Fibroblast of skin of abdomen (primary cell): ENCODE measurements at regions not wholly inside any gene's neighbourhood (a gene's known extent, or its start where the extent isn't known, plus 50 kb on each side); places are given as distances from the start of the nearest gene placed in this dataset.
"Not testable (repeated sequence)": the region's sequence is repeated elsewhere in the genome, so short reads cannot be mapped to it uniquely, and the experiment has no call there.

Source experiments
- DNase-seq: peaks from one replicate; pipeline ENCODE4 v3.0.0-alpha.2; 2013

DNA sequence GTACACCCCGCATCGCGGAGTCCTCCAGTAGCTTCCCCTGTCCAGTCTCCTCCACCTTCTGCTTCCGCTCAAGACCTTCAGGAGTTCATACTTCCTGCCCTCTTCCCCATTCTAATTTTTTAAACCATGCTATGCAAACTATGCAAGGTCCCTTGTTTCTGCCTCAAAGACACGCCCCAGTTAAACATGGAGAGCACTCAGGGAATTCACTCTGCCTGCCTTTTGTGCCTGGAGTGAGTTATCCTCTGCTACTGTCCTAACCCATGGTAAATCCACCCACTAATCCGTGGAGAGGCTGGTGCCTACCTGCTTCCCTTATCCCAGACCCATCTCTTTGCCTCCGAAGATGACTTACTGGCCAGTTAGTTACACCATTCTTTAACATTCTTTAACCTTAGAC is 473.7 kb upstream of the JARID2 start:
- DNase-seq = no peak

DNA sequence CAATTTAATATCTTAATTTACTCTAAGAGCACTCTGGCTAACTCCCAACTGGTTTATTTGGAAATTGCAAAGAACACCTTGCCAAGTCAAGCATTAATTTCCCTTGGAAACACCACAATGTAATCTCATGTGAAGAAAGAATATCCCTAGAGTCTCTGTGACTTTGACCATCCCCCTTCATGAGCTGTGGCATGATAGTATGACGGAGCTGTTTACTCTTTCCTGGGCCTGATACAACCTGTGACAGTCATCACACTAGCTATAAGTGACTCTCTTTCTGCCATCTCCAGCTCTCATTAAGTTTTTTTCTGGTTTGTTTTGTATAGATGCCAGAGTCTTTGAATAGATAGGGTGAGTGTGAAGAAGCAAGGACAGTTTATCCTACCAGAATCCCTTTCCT is 470.3 kb upstream of the JARID2 start:
- no peak for DNase-seq

DNA sequence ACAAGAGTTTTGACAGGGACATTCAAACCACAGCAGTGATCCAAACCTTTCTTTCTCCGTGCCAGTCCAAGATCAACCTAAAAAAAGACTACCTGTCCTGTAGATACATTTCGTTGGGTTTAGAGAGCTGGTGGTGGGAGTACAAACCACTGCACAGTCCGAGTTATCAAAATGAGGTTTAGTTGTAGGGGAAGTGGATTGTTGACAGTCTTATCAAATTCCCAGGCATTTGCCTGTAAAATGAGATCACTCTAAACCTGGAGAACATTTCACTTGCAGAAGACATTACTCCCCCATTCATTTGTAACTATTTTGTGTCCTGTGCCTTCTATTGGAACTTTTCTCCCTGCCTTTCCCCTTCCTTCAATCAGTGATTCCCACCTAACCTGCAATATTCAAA is 469.6 kb upstream of the JARID2 start:
- no peak for DNase-seq

DNA sequence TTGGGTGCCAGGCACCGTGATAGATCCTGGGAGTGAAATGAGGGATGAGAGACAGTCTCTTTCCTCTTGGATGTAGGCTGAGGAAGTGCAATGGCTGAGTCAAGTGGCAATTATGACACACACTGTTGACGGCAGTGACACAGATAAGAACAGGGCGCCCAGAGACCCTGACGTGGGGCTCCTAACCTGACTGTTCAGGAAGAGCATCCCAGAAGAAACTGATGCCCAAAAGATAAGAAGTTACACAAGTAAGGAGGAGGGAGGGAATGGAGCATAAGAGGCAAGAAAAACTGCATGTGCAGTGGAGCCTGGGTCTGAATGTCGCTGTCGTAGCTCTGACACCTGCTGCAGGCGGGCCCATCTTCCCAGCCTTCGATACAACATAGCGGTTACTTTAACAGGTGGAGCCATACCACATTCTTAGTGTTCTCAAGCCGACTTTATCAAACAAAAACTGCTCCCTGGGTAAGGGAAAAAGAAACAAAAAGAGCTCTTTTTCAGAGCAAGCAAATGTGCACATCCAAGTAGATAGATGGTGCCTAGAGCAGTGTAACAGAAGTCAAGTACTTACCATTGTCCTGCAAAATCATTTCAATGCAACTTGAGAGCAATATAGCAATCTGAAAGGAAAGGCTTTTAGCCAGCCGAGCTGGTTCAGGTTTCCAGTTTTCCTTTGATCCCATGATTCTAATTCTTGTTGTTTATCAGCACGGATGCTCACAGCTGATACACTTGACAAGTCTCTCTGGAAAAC is 463.9 kb upstream of the JARID2 start:
- DNase-seq = no peak

DNA sequence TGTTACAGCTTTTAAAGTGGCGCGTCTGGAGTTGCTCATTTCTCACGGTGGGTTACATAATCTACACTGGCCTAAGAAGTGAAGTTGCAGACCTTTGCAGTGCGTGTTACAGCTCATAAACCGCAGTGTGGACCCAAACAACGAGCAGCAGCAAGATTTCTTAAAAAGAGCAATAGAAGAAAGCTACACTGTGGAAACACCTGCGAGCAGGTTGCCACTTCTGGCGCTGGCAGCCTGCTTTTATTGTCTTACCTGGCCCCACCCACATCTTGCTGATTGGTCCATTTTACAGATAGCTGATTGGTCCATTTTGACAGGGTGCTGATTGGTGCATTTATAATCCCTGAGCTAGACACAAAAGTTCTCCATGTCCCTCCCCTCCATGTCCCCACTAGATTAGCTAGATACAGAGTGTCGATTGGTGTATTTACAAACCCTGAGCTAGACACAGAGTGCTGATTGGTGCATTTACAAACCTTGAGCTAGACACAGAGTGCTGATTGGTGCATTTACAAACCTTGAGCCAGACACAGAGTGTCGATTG is 462.9 kb upstream of the JARID2 start:
- DNase-seq = not testable (repeated sequence)

DNA sequence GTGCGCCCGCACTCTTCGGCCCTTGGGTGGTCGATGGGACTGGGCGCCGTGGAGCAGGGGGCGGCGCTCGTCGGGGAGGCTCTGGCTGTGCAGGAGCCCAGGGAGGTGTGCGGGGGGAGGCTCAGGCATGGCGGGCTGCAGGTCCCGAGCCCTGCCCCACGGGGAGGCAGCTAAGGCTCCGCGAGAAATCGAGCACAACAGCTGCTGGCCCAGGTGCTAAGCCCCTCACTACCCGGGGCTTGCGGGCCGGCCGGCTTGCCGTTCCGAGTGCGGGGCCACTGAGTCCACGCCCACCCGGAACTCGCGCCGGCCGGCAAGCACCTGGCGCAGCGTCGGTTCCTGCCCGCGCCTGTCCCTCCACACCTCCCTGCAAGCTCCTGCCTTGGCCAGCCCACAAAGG is 462.3 kb upstream of the JARID2 start:
- no peak for DNase-seq

DNA sequence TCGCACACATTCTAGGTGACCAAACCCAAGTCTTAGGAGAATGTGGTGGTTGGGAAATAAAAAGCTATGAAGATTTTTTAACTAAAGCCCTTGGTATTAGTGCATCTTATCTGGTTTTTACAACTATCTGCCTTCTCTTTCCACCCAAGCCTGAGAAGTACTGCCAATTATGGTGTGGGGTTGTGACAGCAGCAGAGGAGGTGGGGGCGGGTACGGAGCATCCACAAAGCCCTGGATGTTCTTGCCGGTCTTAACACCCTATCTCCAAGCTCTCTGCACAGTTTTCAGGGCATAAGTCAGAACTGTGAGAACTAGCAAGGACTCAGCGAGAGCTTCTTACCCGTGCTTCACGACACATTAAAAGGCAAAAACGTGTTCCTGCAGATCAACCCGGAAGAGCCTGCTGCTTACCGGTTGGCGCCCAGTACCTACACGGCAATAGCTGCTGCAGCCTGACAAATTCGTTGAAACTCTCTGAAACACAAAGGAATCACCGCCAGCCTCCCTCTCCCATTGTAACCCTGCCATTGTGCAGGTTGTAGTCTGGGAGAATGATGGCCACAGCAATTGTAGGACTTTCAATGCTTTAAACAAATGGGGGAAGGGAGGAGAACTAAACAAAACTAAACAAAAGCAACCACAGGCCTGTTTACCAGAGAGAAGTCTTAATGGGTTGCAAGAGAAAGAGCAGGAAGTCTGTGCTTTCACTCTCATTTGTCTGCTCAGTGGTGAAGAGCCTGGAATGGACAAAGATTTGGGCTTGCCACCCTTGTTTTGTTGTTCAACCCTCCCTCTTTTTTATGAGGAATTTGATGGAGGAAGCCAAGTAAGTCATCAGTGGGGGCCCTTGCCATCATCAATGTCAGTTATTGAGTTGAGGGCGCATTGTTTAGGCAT is 461.0 kb upstream of the JARID2 start:
- DNase-seq = no peak

DNA sequence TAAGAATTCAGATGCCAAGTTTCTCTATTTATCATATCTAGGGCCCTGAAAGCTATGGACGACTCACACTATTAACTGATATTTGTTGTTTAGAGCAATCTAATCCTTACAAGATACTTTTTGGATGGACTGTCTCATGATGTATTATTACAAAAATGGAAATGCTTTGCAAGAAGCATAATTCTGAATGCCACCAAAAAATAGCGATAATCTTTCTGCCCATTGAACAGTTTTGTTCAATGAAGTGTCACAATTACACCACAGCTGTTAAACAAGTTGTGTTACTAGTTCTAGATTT is 460.4 kb upstream of the JARID2 start:
- DNase-seq = no peak

DNA sequence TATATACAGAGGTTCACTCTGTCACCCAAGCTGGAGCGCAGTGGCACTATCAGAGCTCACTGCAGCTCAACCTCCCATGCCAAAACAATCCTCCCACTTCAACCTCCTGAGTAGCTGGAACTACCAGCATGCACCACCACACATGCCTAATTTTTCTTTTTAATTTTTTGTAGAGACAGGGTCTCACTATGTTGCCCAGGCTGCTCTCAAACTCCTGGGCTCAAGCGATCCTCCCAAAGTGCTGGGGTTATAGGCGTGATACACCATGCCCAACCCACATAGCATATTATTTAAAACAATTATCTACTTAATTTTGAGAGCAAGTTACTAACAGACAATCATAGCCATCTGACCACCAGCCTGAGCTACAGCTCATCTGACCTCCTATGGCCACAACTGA is 459.9 kb upstream of the JARID2 start:
- no peak for DNase-seq

DNA sequence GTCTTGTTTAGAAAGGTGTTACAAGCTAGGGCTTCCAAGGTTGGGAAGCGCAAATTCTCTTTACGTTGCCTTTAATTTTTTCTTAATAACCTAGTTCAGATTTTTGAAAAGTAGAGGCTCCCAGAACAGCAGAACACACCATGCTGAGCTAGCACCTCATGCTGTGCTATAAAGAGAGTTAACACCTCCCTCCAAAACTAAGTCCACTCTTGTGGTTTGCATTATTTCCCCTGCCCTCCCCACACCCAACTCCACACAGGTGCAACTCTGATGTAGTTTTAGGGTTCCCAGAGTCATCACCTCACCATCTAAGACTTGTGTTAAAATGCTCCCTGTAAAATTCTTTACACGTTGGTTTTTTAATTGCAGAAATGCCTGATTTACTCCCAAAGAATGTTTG is 459.4 kb upstream of the JARID2 start:
- DNase-seq = no peak

DNA sequence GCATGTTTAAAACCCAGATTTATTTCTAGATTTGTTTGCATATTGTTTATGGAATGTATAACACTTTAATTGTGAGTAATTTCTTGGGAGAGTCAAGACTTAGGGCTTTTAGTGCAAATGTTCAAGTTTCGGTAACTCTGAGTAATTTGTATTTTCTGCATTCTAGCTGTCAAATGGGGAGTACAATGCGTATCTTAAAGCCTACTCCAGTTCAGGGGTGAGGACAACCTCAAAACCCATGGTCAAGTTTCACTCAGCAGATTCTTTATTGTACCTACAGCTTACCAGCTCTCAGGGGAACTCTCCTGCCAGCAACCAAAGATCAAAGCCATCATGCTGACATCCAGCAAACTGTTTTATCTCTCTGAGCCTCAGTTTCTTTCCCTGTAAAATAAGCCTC is 458.6 kb upstream of the JARID2 start:
- DNase-seq = no peak

DNA sequence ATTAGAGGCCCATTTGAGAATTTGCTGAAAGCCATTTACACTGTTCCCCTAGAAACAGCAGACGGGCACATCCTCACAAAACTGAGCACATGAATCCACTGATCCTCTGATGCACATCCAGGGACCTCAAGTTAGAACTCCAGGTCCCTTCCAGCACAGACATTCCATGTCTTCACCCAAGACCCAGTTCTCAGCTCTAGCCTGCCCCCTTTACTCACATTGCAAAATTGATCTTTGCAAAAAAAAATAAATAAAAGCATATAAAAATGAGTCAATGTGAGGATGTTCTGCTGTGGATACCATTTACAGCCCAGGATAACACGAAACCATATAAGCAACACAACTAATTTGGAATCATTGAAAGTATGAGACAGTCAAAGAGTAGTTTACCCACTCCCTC is 458.2 kb upstream of the JARID2 start:
- DNase-seq = no peak

DNA sequence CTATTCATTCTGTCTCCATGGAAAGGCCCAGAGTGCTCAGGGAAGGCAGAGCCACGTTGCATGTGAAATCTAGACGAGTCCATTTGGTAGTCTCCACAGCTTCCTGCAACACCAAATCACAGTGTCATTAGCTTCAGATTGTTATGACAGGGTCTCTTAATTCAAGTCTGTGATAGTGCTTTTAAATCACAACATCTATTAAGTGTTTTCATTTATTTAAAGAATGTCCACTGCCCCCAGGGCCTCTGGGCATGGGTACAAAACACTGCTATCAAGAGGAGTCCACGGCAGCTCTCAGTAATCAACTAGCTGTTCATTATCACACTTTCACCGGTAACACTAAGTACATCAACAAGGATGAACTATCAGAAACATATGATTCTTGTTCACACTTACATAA is 455.9 kb upstream of the JARID2 start:
- DNase-seq = no peak

DNA sequence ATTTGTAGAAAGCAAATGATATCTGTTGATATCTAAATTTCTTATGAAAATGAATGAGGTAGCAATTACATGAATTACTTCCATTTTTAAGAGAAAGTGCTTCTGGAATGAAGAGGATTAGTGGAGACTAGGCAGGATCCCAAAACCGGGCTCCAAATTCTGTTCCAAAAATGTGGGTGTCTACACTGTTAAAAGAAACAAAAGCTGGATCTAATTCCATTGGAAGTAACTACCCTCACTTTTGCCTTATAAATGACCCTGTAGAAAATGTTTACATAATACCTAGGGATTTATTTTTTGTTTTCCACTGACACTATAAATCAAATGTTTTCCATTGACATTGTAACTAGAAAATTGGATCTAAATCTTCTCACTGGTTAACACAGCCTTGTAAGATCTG is 454.9 kb upstream of the JARID2 start:
- DNase-seq = peak; percentile 37

DNA sequence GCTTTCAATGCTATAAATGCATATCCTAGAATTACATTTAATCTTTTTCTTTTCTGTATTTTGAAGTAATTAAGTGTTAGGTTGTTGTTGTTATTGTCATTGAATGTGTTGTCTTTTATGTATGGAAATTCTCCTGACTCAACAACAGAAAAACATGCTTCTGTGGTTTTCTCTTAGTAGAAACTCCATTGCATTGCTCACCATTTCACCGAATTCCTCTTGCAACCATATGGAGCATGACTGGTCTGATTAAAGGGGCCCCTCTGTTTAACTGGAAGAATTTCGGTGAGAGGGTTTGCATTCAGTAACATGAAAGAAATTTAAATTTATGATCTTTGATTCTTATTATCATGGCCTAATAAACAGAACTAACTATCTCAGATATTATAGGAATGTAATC is 454.3 kb upstream of the JARID2 start:
- DNase-seq = peak; percentile 84

DNA sequence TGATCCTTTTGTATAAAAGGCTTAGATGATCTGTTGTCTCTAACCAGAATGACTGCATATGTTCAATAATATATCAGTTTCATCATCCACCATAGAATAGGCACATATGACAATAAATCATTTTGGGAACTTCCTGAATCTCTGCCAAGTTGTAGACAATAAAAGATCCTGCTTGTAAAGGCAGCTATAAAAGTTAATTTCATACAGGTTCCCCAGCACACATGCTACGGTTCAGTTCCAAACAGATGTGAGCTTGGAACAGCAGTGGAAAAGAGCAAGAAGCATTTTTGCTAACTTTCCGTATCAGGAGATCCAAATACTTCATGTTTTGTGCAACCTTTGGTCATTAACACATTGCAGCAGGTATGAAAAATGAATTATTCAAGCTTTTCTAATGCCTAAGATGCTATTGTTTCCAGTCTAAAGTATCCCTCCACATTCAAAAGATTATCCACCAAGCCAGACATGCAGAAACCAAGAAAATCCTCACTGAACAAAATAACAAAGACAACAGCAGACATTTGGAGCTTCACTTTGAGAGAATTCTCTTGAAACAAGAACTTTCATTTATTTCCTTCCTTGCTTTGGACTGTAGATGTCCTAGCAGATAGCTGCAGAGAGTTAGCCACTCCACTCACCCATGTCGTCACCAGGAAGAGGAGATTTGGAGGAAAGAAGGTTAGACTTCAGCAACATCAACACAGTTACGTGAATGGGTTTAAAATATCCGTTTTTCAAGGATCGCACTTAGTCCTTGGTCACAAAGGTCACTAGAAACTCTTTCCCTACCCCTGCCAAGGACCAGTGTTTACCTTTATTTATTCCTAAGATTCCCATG is 453.5 kb upstream of the JARID2 start:
- DNase-seq = peak; percentile 83

DNA sequence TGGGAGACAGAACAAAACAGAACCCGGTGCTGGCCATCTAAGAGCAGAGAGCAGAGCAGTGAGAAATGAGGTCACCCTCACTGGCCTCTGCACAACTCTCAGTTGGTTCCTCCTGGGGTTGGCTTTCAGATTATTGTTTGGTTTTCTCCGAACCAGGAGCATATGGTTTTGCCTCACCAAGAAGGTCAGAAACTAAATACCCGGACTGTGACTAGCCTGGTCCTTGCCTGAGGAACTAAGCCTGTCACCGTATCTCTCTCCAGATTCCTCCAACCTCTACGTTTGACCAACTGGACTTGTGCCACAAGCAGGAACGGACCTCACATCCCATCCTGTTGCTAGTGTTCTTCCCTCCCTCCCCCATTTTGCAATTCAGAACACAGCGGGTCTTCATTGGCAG is 450.4 kb upstream of the JARID2 start:
- no peak for DNase-seq

DNA sequence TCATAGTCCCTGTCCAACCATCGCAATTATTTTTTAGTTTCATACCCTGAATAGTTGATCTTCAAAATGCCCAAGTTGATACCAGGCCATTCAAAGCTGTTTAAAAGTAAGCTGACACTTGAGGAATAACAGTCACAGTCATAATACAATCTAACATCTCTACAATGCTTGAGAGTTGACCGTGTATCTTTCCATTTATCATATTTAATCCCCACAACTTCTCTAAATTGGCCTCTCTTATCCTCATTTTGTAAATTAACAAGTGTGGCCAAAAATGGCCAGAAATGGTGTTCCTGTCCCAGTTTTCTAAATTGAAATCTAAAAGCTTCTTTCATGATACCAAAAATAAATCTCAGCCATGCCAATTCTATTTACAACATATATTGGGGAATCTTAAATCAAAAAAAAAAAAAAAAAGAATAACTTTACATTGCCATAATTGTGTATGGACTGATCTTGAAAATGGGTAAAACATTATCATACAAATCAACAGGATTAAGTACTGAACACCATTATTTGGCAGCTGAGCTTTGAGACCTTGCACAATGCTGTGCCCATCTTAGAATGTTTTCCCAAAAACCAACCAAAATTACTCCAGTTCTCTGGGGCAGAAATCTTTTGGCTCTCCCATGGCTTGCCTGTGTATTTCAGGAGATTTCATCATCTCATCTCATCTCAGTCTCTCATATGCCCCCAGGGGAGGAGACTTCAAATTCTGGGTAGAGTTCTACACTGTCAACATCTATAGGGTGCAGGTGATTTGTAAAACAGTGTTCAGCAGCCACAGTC is 448.7 kb upstream of the JARID2 start:
- DNase-seq = peak; percentile 76

DNA sequence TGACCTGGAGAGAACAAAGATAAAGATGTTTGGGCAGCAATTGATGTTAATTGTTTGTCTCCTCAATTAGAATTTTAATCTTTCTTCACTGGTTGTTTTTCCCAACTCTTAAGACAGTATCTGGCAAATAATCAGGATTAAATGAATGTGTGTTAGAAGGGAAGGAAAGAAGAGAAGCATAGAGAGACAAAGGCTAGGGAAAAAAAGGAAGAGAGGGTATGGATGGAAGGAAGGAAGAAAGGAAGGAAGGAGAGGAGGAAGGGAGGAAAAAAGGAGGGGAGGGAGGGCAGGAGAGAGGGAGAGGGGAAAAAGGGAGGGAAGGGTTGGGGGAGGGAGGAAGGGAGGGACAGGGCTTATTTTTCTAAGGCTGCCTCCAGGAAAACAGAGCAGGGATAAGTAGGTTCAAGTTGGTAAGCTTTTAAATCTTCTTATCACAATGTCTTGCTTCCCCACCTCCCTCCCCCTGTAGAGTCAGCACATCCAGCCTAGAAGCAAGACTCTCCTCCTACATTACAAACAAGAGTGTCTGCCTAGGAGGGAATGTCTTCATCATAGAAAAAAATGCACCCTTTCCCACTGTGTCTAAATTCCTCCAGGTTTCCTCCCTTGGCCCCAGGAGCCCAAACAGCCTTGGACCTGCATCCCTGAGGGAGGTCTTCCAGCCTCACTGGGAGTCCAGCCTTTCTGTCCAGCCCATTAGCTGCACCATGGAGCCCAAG is 447.8 kb upstream of the JARID2 start:
- peak; percentile 56 for DNase-seq

DNA sequence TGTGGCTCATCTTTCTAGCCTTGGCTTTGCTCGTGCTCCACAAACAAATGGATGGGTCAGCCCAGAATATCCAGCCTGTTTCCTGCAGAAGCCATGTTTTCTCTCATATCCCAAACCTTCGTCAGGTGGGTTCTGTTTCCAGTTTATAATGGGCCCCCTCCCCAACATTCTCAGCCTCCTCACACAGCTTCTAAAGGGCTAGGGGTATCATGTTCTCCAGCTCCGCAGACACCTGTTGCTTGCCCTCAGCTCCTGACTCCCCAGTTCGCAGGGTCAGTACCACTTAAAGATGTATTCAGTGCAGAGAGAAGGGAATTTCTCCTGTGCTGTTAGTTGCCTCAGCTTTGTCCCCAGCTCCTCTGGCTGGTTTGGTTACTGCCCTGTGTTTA is 447.3 kb upstream of the JARID2 start:
- DNase-seq = no peak

DNA sequence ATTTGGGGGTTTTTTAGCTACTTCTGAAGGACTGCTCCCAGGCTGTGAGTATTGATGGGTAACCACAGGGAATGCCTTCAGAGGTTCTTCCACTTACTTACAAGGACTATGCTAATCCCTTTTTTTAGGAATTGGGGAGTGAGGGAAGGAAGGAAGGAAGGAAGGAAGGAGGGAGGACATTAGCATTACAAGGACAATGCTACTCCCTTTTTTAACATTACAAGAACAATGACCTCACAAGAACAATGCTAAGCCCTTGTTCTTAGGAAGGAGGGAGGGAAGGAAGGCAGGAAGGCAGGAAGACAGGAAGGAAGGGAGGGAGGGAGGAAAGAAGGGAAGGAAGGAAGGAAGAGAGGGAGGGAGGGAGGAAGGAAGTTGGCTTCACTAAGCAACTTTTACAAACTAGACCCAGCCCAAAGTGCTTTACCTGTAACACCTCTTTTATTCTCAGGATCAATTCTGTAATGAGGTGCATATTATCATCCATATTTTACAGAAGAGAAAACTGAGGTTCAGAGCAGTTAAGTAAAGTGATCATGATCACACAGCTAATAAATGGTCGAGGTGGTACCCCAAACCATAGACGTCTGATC is 446.8 kb upstream of the JARID2 start:
- no peak for DNase-seq
